ENCODE measurements at regions not wholly inside any gene's neighbourhood (a gene's known extent, or its start where the extent isn't known, plus 50 kb on each side); places are given as distances from the start of the nearest gene placed in this dataset.

GRCh38 chr1:22349362-22350043 is 102.1 kb upstream of the ZBTB40 start:
- no peak overlapping the region for H2AFZ ChIP-seq (ENCODE audit: insufficient read depth, low read depth, low read length, poor library complexity, severe bottlenecking)
- intact Hi-C loops (cut with micrococcal nuclease), result no loop called here
- Mint-ChIP-seq H3K4me1 (peaks cover 5% of the 10 kb centered on the region), H3K27me3 (peaks cover 54% of the 10 kb centered on the region), H3K27ac (no peak overlapping the region), H3K9me3 (ENCODE audit: insufficient read depth) (no peaks in the 10 kb centered on the region), H3K4me3 (no peak overlapping the region)
- H3K4me3 ChIP-seq (ENCODE audit: control extremely low read depth in 1 of 5, extremely low read depth in 1 of 5, insufficient read depth in 1 of 5, low read depth in 2 of 5, low read length in 4 of 5), result no peak overlapping the region
- POLR2A ChIA-PET, result no interaction called here
- H3K9me3 ChIP-seq (ENCODE audit: control extremely low read depth in 1 of 3, control insufficient read depth in 2 of 3, insufficient read depth in 1 of 3, low read length in 2 of 3), result no peaks in the 10 kb centered on the region
- H3K27ac ChIP-seq (ENCODE audit: low read length in 2 of 2), result no peak overlapping the region
- DNase-seq (no peak), ATAC-seq (ENCODE audit: low read depth) (no peak)
- H3K9ac ChIP-seq (ENCODE audit: low read length), result no peak overlapping the region
- TF ChIP-seq EZH2 (IDR thresholded peaks at IDR 0.05; ENCODE audit: borderline replicate concordance, insufficient read depth, low read depth, low read length, poor library complexity, severe bottlenecking), result no peak
- no peak for TF ChIP-seq CTCF (IDR thresholded peaks at IDR 0.05)
- WGBS (ENCODE audit: insufficient coverage), result 70% methylated on average over 9 of the region's 14 CpGs
- no peak overlapping the region for H3K4me2 ChIP-seq (replicated peaks; ENCODE audit: low read depth, low read length, poor library complexity, severe bottlenecking)
- no peaks in the 10 kb centered on the region for H3K4me1 ChIP-seq (ENCODE audit: control insufficient read depth in 2 of 2, insufficient read depth in 2 of 2, low read length in 2 of 2)
- H3K36me3 ChIP-seq (replicated peaks in 1 of 2; ENCODE audit: control extremely low read depth in 1 of 2, control insufficient read depth in 1 of 2, extremely low read depth in 1 of 2, insufficient read depth in 2 of 2, low read length in 1 of 2), result no peaks in the 10 kb centered on the region
- H3K27me3 ChIP-seq (replicated peaks in 1 of 4; ENCODE audit: control extremely low read depth in 1 of 4, control insufficient read depth in 3 of 4, insufficient read depth in 4 of 4, low read length in 3 of 4), result peaks cover 0 to 35% (median 3%) of the 10 kb centered on the region in 4 experiments
- CTCF ChIA-PET, result no interaction called here
- no peaks in the 10 kb centered on the region for H4K20me1 ChIP-seq (ENCODE audit: control insufficient read depth, insufficient read depth, low read length, poor library complexity, severe bottlenecking)
- H3K79me2 ChIP-seq (ENCODE audit: control insufficient read depth, insufficient read depth, low read length), result no peaks in the 10 kb centered on the region

- peaks cover 5% of the 10 kb centered on the region for H3K4me1 Mint-ChIP-seq
- intact Hi-C loops (cut with micrococcal nuclease), result no loop called here
- POLR2A ChIA-PET, result no interaction called here
- Histone ChIP-seq H3K4me2 (replicated peaks; ENCODE audit: low read depth, low read length, poor library complexity, severe bottlenecking) (no peak overlapping the region), H2AFZ (ENCODE audit: insufficient read depth, low read depth, low read length, poor library complexity, severe bottlenecking) (no peak overlapping the region), H3K36me3 (replicated peaks in 1 of 2; ENCODE audit: control extremely low read depth in 1 of 2, control insufficient read depth in 1 of 2, extremely low read depth in 1 of 2, insufficient read depth in 2 of 2, low read length in 1 of 2) (no peaks in the 10 kb centered on the region), H3K4me1 (ENCODE audit: control insufficient read depth in 2 of 2, insufficient read depth in 2 of 2, low read length in 2 of 2) (no peaks in the 10 kb centered on the region), H3K4me3 (ENCODE audit: control extremely low read depth in 1 of 5, extremely low read depth in 1 of 5, insufficient read depth in 1 of 5, low read depth in 2 of 5, low read length in 4 of 5) (no peak overlapping the region), H4K20me1 (ENCODE audit: control insufficient read depth, insufficient read depth, low read length, poor library complexity, severe bottlenecking) (no peaks in the 10 kb centered on the region), H3K27me3 (replicated peaks in 1 of 4; ENCODE audit: control extremely low read depth in 1 of 4, control insufficient read depth in 3 of 4, insufficient read depth in 4 of 4, low read length in 3 of 4) (peaks cover 0 to 42% (median 3%) of the 10 kb centered on the region in 4 experiments), H3K79me2 (ENCODE audit: control insufficient read depth, insufficient read depth, low read length) (no peaks in the 10 kb centered on the region), H3K9ac (ENCODE audit: low read length) (no peak overlapping the region), H3K27ac (ENCODE audit: low read length in 2 of 2) (no peak overlapping the region), H3K9me3 (ENCODE audit: control extremely low read depth in 1 of 3, control insufficient read depth in 2 of 3, insufficient read depth in 1 of 3, low read length in 2 of 3) (no peaks in the 10 kb centered on the region)
- H3K4me3 Mint-ChIP-seq, result no peak overlapping the region
- H3K9me3 Mint-ChIP-seq (ENCODE audit: insufficient read depth), result no peaks in the 10 kb centered on the region
- H3K27me3 Mint-ChIP-seq, result peaks cover 50% of the 10 kb centered on the region
- CTCF ChIA-PET, result no interaction called here
- ATAC-seq (ENCODE audit: low read depth) (no peak), DNase-seq (no peak)
- no peak overlapping the region for H3K27ac Mint-ChIP-seq
- no peak for TF ChIP-seq CTCF (IDR thresholded peaks at IDR 0.05)
- no peak for TF ChIP-seq EZH2 (IDR thresholded peaks at IDR 0.05; ENCODE audit: borderline replicate concordance, insufficient read depth, low read depth, low read length, poor library complexity, severe bottlenecking)
- 21% methylated on average over 17 of the region's 22 CpGs for WGBS (ENCODE audit: insufficient coverage)
Observed at GRCh38 chr1:22350171-22350923, 101.3 kb upstream of the ZBTB40 start.
